WTC11 (cell line): ENCODE measurements at regions not wholly inside any gene's neighbourhood (a gene's known extent, or its start where the extent isn't known, plus 50 kb on each side); places are given as distances from the start of the nearest gene placed in this dataset.

Source experiments
- ATAC-seq: fragments of 200-7000 bp; cut with Tn5 transposase; 2 replicates; pipeline ENCODE4 v1.10.0; 2021; ENCODE audit warnings: mild to moderate bottlenecking, moderate library complexity
- CTCF ChIA-PET: fragments of 300-600 bp; sonication (Branson Sonifier 250); formaldehyde crosslinking; loops from one replicate; lab custom pipeline; 2021; ENCODE audit warnings: antibody characterized with exemption; lab: Charles Lee
- POLR2A ChIA-PET: fragments of 350-600 bp; sonication (Branson Sonifier 250); formaldehyde crosslinking; loops from one replicate; lab custom pipeline; 2021; ENCODE audit warnings: antibody characterized with exemption; lab: Charles Lee
- DNase-seq: peaks from one replicate; pipeline ENCODE4 v3.0.0; 2021; ENCODE audit warnings: low spot score
- H3K27ac Mint-ChIP-seq: 2 replicates; pipeline ENCODE4 v1.8.0; 2021; ENCODE audit warnings: mixed read lengths
- H3K27me3 Mint-ChIP-seq: 2 replicates; pipeline ENCODE4 v1.8.0; 2021; ENCODE audit warnings: low read depth, mild to moderate bottlenecking, moderate library complexity, mixed read lengths
- H3K36me3 Mint-ChIP-seq: 2 replicates; pipeline ENCODE4 v1.8.0; 2021; ENCODE audit warnings: mixed read lengths
- H3K4me1 Mint-ChIP-seq: 2 replicates; pipeline ENCODE4 v1.8.0; 2022; ENCODE audit warnings: mixed read lengths
- H3K4me3 Mint-ChIP-seq: 2 replicates; pipeline ENCODE4 v1.8.0; 2021; ENCODE audit warnings: mild to moderate bottlenecking, moderate library complexity, mixed read lengths
- H3K9me3 Mint-ChIP-seq: 2 replicates; pipeline ENCODE4 v1.8.0; 2021; ENCODE audit warnings: mixed read lengths
- ELF4 ChIP-seq: sonication (generic); formaldehyde crosslinking; IDR thresholded peaks from 2 replicates; pipeline ENCODE4 v1.8.1; 2022; ENCODE audit warnings: low read depth, mild to moderate bottlenecking, moderate library complexity, missing genetic modification reagents
- GRHL2 ChIP-seq: fragments of 250-450 bp; sonication (Bioruptor Pico); IDR thresholded peaks from 2 replicates; pipeline ENCODE4 v1.8.0; 2022; ENCODE audit warnings: mild to moderate bottlenecking, moderate library complexity; ENCODE audit not compliant: insufficient replicate concordance, severe bottlenecking
- HMGA2 ChIP-seq: fragments of 250-450 bp; sonication (Bioruptor Pico); IDR thresholded peaks from 2 replicates; pipeline ENCODE4 v1.4.0; 2021; ENCODE audit warnings: mild to moderate bottlenecking, moderate library complexity
- IRF2 ChIP-seq: sonication (generic); formaldehyde crosslinking; IDR thresholded peaks from 2 replicates; pipeline ENCODE4 v1.8.0; 2022; ENCODE audit warnings: low read depth, missing genetic modification reagents, borderline replicate concordance
- KAT7 ChIP-seq: sonication (generic); formaldehyde crosslinking; IDR thresholded peaks from 2 replicates; pipeline ENCODE4 v1.8.1; 2023; ENCODE audit warnings: missing genetic modification reagents, mild to moderate bottlenecking, borderline replicate concordance
- MLX ChIP-seq: sonication (generic); formaldehyde crosslinking; IDR thresholded peaks from 2 replicates; pipeline ENCODE4 v1.8.1; 2023; ENCODE audit warnings: mild to moderate bottlenecking, missing genetic modification reagents, moderate library complexity
- NFATC4 ChIP-seq: fragments of 250-450 bp; sonication (Bioruptor Pico); IDR thresholded peaks from 2 replicates; pipeline ENCODE4 v1.9.0; 2021; ENCODE audit warnings: mild to moderate bottlenecking
- NFE2L1 ChIP-seq: sonication (generic); formaldehyde crosslinking; IDR thresholded peaks from 2 replicates; pipeline ENCODE4 v1.8.1; 2023; ENCODE audit warnings: missing genetic modification reagents
- PRRX2 ChIP-seq: fragments of 250-450 bp; sonication (Bioruptor Pico); IDR thresholded peaks from 2 replicates; pipeline ENCODE4 v1.8.0; 2021; ENCODE audit warnings: mild to moderate bottlenecking
- RELA ChIP-seq: sonication (generic); formaldehyde crosslinking; IDR thresholded peaks from 2 replicates; pipeline ENCODE4 v1.8.1; 2022; ENCODE audit warnings: missing genetic modification reagents, mild to moderate bottlenecking, borderline replicate concordance
- SMAD3 ChIP-seq: sonication (generic); formaldehyde crosslinking; IDR thresholded peaks from 2 replicates; pipeline ENCODE4 v1.8.0; 2022; ENCODE audit warnings: missing genetic modification reagents, mild to moderate bottlenecking, borderline replicate concordance
- SOX15 ChIP-seq: fragments of 250-450 bp; sonication (Bioruptor Pico); IDR thresholded peaks from 2 replicates; pipeline ENCODE4 v1.9.0; 2021; ENCODE audit warnings: mild to moderate bottlenecking
- TCF7 ChIP-seq: sonication (generic); formaldehyde crosslinking; IDR thresholded peaks from 2 replicates; pipeline ENCODE4 v1.8.0; 2022; ENCODE audit warnings: mild to moderate bottlenecking, low read depth, missing genetic modification reagents, moderate library complexity
- ZBTB43 ChIP-seq: sonication (generic); formaldehyde crosslinking; IDR thresholded peaks from 2 replicates; pipeline ENCODE4 v1.8.1; 2023; ENCODE audit warnings: mild to moderate bottlenecking, missing genetic modification reagents
- ZNF138 ChIP-seq: sonication (generic); formaldehyde crosslinking; conservative IDR thresholded peaks from 2 replicates; pipeline ENCODE4 v1.8.1; 2022; ENCODE audit warnings: mild to moderate bottlenecking, moderate library complexity, missing genetic modification reagents
- ZNF416 ChIP-seq: fragments of 250-450 bp; sonication (Bioruptor Pico); IDR thresholded peaks from 2 replicates; pipeline ENCODE4 v1.9.0; 2021; ENCODE audit warnings: mild to moderate bottlenecking, inconsistent platforms
- TF ChIP-seq, protein P1 (sequence below): sonication (generic); formaldehyde crosslinking; IDR thresholded peaks from 2 replicates; pipeline ENCODE4 v1.8.1; 2022; ENCODE audit warnings: low read depth, mild to moderate bottlenecking, moderate library complexity, missing genetic modification reagents, borderline replicate concordance
- TF ChIP-seq, protein P2 (sequence below): fragments of 250-450 bp; sonication (Bioruptor Pico); IDR thresholded peaks from 2 replicates; pipeline ENCODE4 v2.1.2; 2022; ENCODE audit warnings: mild to moderate bottlenecking, moderate library complexity
- TF ChIP-seq, protein P3 (sequence below): sonication (generic); formaldehyde crosslinking; IDR thresholded peaks from 2 replicates; pipeline ENCODE4 v1.8.1; 2022; ENCODE audit warnings: mild to moderate bottlenecking, moderate library complexity, missing genetic modification reagents
- TF ChIP-seq, protein P4 (sequence below): fragments of 250-450 bp; sonication (Bioruptor Pico); conservative IDR thresholded peaks from 2 replicates; pipeline ENCODE4 v1.9.0; 2021; ENCODE audit warnings: mild to moderate bottlenecking
- TF ChIP-seq, protein P5 (sequence below): sonication (generic); formaldehyde crosslinking; IDR thresholded peaks from 2 replicates; pipeline ENCODE4 v1.8.0; 2022; ENCODE audit warnings: missing genetic modification reagents

DNA sequence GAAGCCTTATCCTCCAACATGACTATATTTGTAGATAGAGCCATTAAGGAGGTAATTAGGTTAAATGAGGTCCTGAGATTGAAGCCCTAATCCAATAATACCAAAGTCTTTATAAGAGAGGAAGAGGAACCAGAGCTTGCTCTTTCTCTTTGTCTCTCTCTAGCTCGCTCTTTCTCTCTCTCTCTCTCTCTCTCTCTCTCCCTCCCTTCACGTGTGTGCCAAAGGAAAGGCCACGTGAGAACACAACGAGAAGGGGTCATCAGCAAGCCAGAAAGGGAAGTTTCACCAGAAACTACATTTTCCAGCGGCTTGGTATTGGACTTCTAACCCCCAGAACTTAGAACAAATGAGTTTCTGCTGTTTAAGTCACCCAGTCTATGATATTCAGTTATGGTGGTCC, 1540.5 kb downstream of the C4orf33 start (continued):
- TF ChIP-seq, protein P1, sequence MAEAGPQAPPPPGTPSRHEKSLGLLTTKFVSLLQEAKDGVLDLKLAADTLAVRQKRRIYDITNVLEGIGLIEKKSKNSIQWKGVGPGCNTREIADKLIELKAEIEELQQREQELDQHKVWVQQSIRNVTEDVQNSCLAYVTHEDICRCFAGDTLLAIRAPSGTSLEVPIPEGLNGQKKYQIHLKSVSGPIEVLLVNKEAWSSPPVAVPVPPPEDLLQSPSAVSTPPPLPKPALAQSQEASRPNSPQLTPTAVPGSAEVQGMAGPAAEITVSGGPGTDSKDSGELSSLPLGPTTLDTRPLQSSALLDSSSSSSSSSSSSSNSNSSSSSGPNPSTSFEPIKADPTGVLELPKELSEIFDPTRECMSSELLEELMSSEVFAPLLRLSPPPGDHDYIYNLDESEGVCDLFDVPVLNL (CRISPR knock-in tag): no peak
- no peak for TF ChIP-seq IRF2

DNA sequence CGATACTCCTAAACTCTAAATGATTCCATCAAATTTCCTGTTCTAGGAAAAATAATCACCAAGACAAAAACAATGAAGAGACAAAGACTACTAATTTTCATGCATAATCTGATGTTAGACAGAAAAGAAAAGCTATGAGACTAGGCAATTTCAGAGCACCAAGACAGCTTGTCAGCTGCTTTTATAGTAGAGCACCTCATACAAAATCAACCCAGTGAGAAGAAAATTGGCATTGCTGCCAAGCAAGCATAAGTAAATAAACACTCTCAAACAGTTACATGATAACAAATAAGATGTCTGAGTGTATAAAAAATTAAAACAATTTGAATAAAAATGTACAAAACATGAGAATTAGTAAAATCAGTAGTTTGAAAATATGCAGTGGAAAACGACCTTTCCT, 1544.6 kb downstream of the C4orf33 start:
- TF ChIP-seq, protein P2, sequence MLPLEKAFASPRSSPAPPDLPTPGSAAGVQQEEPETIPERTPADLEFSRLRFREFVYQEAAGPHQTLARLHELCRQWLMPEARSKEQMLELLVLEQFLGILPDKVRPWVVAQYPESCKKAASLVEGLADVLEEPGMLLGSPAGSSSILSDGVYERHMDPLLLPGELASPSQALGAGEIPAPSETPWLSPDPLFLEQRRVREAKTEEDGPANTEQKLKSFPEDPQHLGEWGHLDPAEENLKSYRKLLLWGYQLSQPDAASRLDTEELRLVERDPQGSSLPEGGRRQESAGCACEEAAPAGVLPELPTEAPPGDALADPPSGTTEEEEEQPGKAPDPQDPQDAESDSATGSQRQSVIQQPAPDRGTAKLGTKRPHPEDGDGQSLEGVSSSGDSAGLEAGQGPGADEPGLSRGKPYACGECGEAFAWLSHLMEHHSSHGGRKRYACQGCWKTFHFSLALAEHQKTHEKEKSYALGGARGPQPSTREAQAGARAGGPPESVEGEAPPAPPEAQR (CRISPR knock-in tag): no peak
- POLR2A ChIA-PET: no interaction called here
- ATAC-seq (no peak), DNase-seq (no peak)
- Mint-ChIP-seq H3K9me3 (peaks cover 3% of the 10 kb centered on the region; the same call in 1 of the 2 replicates), H3K4me1 (no peaks in the 10 kb centered on the region), H3K4me3 (no peak overlapping the region), H3K27me3 (no peaks in the 10 kb centered on the region), H3K36me3 (0 out of 2 replicates have a peak, but pooled peaks cover 3% of the 10 kb centered on the region), H3K27ac (no peak overlapping the region)
- CTCF ChIA-PET: no interaction called here

DNA sequence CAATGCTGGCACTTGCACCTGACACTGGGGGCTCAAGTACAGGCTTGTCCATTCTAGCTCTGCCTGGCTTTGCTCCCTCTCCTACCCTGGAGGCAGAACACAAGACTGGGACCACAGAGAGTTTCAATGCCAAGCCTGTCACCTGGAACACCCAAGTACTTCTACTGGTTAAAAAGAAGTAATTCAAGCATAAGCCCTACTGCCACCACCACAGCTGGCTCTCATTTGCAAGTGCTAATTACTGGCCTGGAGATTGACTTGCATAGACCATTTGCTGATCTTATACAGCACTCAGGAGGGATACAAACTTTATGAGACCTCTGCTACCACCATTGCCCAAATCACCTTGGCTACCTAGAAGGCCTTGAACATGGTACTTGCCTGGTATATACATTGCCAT, 1550.9 kb downstream of the C4orf33 start:
- no peak overlapping the region for H3K27ac Mint-ChIP-seq
- H3K36me3 Mint-ChIP-seq: 0 out of 2 replicates have a peak, but pooled peaks cover 3% of the 10 kb centered on the region
- ChIA-PET POLR2A (no interaction called here), CTCF (no interaction called here)
- no peak for DNase-seq
- peaks cover 16% of the 10 kb centered on the region for H3K4me1 Mint-ChIP-seq
- ATAC-seq: peak; percentile 57
- H3K4me3 Mint-ChIP-seq: no peak overlapping the region
- TF ChIP-seq HMGA2 (CRISPR knock-in tag): no peak
- no peak for TF ChIP-seq KAT7 (CRISPR knock-in tag)
- TF ChIP-seq SOX15 (CRISPR knock-in tag): no peak
- TF ChIP-seq ZNF416 (CRISPR knock-in tag): no peak
- TF ChIP-seq RELA (CRISPR knock-in tag): no peak
- no peak for TF ChIP-seq ZBTB43 (CRISPR knock-in tag)
- no peak for TF ChIP-seq ELF4
- TF ChIP-seq, protein P3, sequence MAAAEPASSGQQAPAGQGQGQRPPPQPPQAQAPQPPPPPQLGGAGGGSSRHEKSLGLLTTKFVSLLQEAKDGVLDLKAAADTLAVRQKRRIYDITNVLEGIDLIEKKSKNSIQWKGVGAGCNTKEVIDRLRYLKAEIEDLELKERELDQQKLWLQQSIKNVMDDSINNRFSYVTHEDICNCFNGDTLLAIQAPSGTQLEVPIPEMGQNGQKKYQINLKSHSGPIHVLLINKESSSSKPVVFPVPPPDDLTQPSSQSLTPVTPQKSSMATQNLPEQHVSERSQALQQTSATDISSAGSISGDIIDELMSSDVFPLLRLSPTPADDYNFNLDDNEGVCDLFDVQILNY (CRISPR knock-in tag): no peak
- TF ChIP-seq ZNF138 (CRISPR knock-in tag): no peak
- TF ChIP-seq, protein P4, sequence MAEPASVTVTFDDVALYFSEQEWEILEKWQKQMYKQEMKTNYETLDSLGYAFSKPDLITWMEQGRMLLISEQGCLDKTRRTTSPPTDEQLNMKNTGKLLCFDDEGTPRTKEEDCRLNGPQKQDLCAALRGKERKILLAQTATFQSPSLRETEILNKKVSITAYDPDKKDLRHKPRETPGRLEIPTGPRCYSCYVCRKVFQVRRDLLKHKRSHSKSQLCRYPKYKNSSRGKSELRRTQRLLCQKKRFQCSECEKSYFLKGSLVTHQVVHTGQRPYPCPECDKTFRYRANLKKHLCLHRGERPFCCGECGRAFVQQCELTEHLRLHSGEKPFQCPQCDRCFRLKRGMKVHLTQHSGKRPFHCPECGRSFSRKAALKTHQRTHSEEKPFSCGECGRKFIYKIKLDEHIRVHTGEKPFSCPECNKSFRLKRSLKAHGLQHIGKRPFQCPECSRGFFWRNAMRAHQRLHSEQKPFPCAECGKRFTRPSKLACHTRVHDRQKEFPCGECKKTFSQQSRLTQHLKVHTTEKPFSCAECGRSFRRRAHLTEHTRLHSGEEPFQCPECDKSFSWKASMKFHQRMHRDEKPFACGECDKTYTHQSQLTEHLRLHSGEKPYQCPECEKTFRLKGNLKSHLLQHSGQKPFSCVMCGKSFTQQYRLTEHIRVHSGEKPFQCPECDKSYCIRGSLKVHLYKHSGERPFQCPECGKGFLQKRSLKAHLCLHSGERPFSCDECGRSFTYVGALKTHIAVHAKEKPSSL: no peak
- no peak for TF ChIP-seq GRHL2 (CRISPR knock-in tag)
- no peak for TF ChIP-seq TCF7 (CRISPR knock-in tag)
- no peak for TF ChIP-seq NFATC4 (CRISPR knock-in tag)
- no peak for TF ChIP-seq SMAD3
- TF ChIP-seq MLX (CRISPR knock-in tag): no peak
- no peak for TF ChIP-seq NFE2L1 (CRISPR knock-in tag)
- no peak for TF ChIP-seq PRRX2 (CRISPR knock-in tag)
- TF ChIP-seq, protein P5, sequence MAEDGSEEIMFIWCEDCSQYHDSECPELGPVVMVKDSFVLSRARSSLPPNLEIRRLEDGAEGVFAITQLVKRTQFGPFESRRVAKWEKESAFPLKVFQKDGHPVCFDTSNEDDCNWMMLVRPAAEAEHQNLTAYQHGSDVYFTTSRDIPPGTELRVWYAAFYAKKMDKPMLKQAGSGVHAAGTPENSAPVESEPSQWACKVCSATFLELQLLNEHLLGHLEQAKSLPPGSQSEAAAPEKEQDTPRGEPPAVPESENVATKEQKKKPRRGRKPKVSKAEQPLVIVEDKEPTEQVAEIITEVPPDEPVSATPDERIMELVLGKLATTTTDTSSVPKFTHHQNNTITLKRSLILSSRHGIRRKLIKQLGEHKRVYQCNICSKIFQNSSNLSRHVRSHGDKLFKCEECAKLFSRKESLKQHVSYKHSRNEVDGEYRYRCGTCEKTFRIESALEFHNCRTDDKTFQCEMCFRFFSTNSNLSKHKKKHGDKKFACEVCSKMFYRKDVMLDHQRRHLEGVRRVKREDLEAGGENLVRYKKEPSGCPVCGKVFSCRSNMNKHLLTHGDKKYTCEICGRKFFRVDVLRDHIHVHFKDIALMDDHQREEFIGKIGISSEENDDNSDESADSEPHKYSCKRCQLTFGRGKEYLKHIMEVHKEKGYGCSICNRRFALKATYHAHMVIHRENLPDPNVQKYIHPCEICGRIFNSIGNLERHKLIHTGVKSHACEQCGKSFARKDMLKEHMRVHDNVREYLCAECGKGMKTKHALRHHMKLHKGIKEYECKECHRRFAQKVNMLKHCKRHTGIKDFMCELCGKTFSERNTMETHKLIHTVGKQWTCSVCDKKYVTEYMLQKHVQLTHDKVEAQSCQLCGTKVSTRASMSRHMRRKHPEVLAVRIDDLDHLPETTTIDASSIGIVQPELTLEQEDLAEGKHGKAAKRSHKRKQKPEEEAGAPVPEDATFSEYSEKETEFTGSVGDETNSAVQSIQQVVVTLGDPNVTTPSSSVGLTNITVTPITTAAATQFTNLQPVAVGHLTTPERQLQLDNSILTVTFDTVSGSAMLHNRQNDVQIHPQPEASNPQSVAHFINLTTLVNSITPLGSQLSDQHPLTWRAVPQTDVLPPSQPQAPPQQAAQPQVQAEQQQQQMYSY (CRISPR knock-in tag): no peak
- no peaks in the 10 kb centered on the region for H3K27me3 Mint-ChIP-seq
- peaks cover 5% of the 10 kb centered on the region; the same call in 1 of the 2 replicates for H3K9me3 Mint-ChIP-seq
